Osteoblast (primary cell): ENCODE measurements at regions not wholly inside any gene's neighbourhood (a gene's known extent, or its start where the extent isn't known, plus 50 kb on each side); places are given as distances from the start of the nearest gene placed in this dataset.
A peak's percentile ranks its signal among the peaks of the same experiment; 100 is the strongest.

Source experiments
- DNase-seq: peaks from one replicate; pipeline ENCODE4 v3.0.0; 2011; ENCODE audit warnings: low spot score, mixed read lengths; ENCODE audit not compliant: insufficient read length; ENCODE audit errors: missing footprints
- H2AFZ ChIP-seq: 2 replicates; pipeline ENCODE4 v1.6.0; 2011; ENCODE audit warnings: mild to moderate bottlenecking, low read length
- H3K27ac ChIP-seq: 2 replicates; pipeline ENCODE4 v1.5.1; 2011; ENCODE audit warnings: mild to moderate bottlenecking, low read depth, low read length, moderate library complexity
- H3K27me3 ChIP-seq: 2 replicates; pipeline ENCODE4 v1.6.0; 2012; ENCODE audit warnings: mild to moderate bottlenecking, control low read depth, inconsistent platforms, low read length, moderate library complexity; ENCODE audit not compliant: insufficient read depth
- H3K36me3 ChIP-seq: 2 replicates; pipeline ENCODE4 v1.5.1; 2011; ENCODE audit warnings: mild to moderate bottlenecking, low read length, control low read depth, moderate library complexity; ENCODE audit not compliant: insufficient read depth
- H3K4me1 ChIP-seq: 2 replicates; pipeline ENCODE4 v1.5.1; 2011; ENCODE audit warnings: mild to moderate bottlenecking, low read length, control low read depth, moderate library complexity; ENCODE audit not compliant: insufficient read depth
- H3K4me2 ChIP-seq: 2 replicates; pipeline ENCODE4 v1.6.0; 2011; ENCODE audit warnings: mild to moderate bottlenecking, low read length; ENCODE audit not compliant: insufficient read depth
- H3K4me3 ChIP-seq: fragments of 200-600 bp; sonication (generic); 3 replicates; pipeline ENCODE4 v1.5.1; 2012; ENCODE audit warnings: mild to moderate bottlenecking, low read length, inconsistent platforms; ENCODE audit not compliant: insufficient read depth
- H3K79me2 ChIP-seq: 2 replicates; pipeline ENCODE4 v1.6.0; 2012; ENCODE audit warnings: mild to moderate bottlenecking, low read length, control low read depth, inconsistent platforms; ENCODE audit not compliant: insufficient read depth
- H3K9me3 ChIP-seq: 2 replicates; pipeline ENCODE4 v1.5.1; 2011; ENCODE audit warnings: low read depth, low read length, control low read depth
- H4K20me1 ChIP-seq: 2 replicates; pipeline ENCODE4 v1.6.0; 2012; ENCODE audit warnings: mild to moderate bottlenecking, low read length, control low read depth; ENCODE audit not compliant: insufficient read depth
- TF ChIP-seq, protein P1 (sequence below): IDR thresholded peaks from 2 replicates; pipeline ENCODE4 v1.5.1; 2011; ENCODE audit warnings: mild to moderate bottlenecking, low read depth, low read length, moderate library complexity; ENCODE audit errors: extremely low read depth

- no peak overlapping the region for H2AFZ ChIP-seq
- no peaks in the 10 kb centered on the region for H3K79me2 ChIP-seq
- H3K36me3 ChIP-seq = no peaks in the 10 kb centered on the region
- H3K27me3 ChIP-seq = peaks cover 8% of the 10 kb centered on the region
- peaks cover 6% of the 10 kb centered on the region for H3K4me1 ChIP-seq
- no peak overlapping the region for H3K27ac ChIP-seq
- TF ChIP-seq, protein P1, sequence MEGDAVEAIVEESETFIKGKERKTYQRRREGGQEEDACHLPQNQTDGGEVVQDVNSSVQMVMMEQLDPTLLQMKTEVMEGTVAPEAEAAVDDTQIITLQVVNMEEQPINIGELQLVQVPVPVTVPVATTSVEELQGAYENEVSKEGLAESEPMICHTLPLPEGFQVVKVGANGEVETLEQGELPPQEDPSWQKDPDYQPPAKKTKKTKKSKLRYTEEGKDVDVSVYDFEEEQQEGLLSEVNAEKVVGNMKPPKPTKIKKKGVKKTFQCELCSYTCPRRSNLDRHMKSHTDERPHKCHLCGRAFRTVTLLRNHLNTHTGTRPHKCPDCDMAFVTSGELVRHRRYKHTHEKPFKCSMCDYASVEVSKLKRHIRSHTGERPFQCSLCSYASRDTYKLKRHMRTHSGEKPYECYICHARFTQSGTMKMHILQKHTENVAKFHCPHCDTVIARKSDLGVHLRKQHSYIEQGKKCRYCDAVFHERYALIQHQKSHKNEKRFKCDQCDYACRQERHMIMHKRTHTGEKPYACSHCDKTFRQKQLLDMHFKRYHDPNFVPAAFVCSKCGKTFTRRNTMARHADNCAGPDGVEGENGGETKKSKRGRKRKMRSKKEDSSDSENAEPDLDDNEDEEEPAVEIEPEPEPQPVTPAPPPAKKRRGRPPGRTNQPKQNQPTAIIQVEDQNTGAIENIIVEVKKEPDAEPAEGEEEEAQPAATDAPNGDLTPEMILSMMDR = no peak
- no peak overlapping the region for H3K4me2 ChIP-seq
- no peak for DNase-seq
- no peaks in the 10 kb centered on the region for H3K9me3 ChIP-seq
- H4K20me1 ChIP-seq = no peaks in the 10 kb centered on the region
- H3K4me3 ChIP-seq = no peak overlapping the region
Measured at GRCh38 chr17:71824671-71825070, 296.1 kb upstream of the SOX9 start.

DNA sequence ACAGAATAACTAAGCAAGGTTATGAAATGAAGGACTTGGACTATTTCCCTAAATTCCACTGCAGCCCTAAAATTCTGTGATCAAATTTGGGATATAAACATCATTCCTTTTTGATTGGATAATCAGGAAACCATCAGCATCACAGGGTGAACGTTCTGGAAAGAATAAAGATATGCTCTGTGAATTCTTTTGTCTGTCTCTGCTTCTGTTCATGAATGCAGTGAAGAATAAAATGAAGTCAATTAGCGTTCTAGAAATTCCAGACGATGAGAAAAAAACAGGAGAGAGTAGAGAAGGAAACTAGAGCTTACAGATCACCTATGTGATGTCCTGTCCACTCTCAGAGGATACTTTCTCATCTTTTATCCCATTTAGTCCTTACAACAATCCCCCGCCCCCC, 295.1 kb upstream of the SOX9 start:
- peaks cover 6% of the 10 kb centered on the region for H3K4me1 ChIP-seq
- no peak overlapping the region for H3K4me3 ChIP-seq
- no peaks in the 10 kb centered on the region for H3K79me2 ChIP-seq
- no peak for DNase-seq
- H3K36me3 ChIP-seq = no peaks in the 10 kb centered on the region
- H3K27me3 ChIP-seq = peaks cover 12% of the 10 kb centered on the region
- TF ChIP-seq, protein P1 = no peak
- no peaks in the 10 kb centered on the region for H3K9me3 ChIP-seq
- H3K27ac ChIP-seq = no peak overlapping the region
- no peak overlapping the region for H2AFZ ChIP-seq
- no peaks in the 10 kb centered on the region for H4K20me1 ChIP-seq
- no peak overlapping the region for H3K4me2 ChIP-seq

DNA sequence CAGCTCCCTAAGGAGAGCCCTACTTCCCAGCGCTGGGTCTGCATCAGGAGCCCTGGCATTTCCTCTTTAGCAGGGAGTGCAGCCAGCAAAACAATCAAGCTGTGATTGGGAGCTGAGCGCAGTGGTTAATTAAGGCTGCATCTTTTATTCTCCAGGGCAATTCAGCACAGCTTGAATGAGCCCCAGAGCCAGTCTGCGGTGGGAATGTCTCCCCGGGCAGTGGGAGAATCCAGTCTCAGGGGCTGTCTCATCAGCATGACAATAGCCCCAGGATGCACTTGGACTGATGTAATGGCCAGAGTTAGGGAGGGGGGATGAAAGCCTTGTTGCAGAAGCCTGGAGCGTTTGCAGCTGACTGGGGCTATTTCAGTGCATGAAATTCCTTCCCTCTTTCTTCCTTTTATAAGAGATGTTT, 292.6 kb upstream of the SOX9 start:
- Histone ChIP-seq H2AFZ (peak overlapping the region; percentile 23), H3K36me3 (no peaks in the 10 kb centered on the region), H3K27ac (no peak overlapping the region), H3K4me1 (peaks cover 6% of the 10 kb centered on the region), H3K79me2 (no peaks in the 10 kb centered on the region), H3K27me3 (peaks cover 16% of the 10 kb centered on the region), H3K4me2 (peak overlapping the region; percentile 34), H3K4me3 (no peak overlapping the region), H4K20me1 (no peaks in the 10 kb centered on the region), H3K9me3 (no peaks in the 10 kb centered on the region)
- DNase-seq = peak; percentile 14
- TF ChIP-seq, protein P1 = no peak

DNA sequence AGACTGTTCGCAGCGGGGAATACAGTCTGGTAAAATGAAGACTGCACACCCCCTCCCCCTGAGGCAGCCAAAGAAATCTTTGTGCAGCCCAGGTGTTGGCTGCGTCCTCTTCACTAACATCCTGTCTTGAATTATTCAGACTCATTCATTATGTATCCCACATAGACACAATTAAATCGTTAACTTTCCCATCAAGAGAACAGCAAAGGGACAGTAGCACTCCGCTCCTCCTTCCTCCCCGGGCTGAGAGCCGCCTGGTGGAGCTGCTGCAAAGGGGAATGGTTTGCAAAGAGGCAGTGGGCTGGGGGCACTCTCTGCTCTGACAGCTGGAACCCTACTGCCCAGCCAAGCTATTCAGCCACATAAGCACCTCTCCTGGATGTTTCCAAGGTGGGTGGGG, 290.0 kb upstream of the SOX9 start:
- Histone ChIP-seq H3K79me2 (no peaks in the 10 kb centered on the region), H3K4me3 (no peak overlapping the region), H3K9me3 (no peaks in the 10 kb centered on the region)

More for the DNA sequence above, 290.0 kb upstream of the SOX9 start:
- TF ChIP-seq, protein P1 = no peak
- Histone ChIP-seq H2AFZ (no peak overlapping the region), H3K27me3 (peaks cover 16% of the 10 kb centered on the region), H3K4me2 (no peak overlapping the region), H4K20me1 (no peaks in the 10 kb centered on the region), H3K27ac (no peak overlapping the region), H3K36me3 (no peaks in the 10 kb centered on the region), H3K4me1 (peaks cover 6% of the 10 kb centered on the region)
- DNase-seq = no peak
